BE2C (cell line): ENCODE measurements at regions not wholly inside any gene's neighbourhood (a gene's known extent, or its start where the extent isn't known, plus 50 kb on each side); places are given as distances from the start of the nearest gene placed in this dataset.

Source experiments
- DNase-seq: peaks from one replicate; pipeline ENCODE4 v3.0.0-alpha.2; 2020
- H3K27me3 ChIP-seq: fragments of 250-450 bp; sonication (Bioruptor Pico); 2 replicates; pipeline ENCODE4 v1.5.1; 2020; ENCODE audit warnings: mild to moderate bottlenecking
- H3K36me3 ChIP-seq: fragments of 250-450 bp; sonication (Bioruptor Pico); 2 replicates; pipeline ENCODE4 v1.5.1; 2020; ENCODE audit warnings: mild to moderate bottlenecking
- H3K4me1 ChIP-seq: fragments of 250-450 bp; sonication (Bioruptor Pico); 2 replicates; pipeline ENCODE4 v1.5.1; 2020
- H3K4me3 ChIP-seq: 2 replicates; pipeline ENCODE4 v1.5.1; 2011; ENCODE audit warnings: low read depth, low read length
- H3K9me3 ChIP-seq: fragments of 250-450 bp; sonication (Bioruptor Pico); 2 replicates; pipeline ENCODE4 v1.5.1; 2020
- CTCF ChIP-seq: IDR thresholded peaks from 2 replicates; pipeline ENCODE4 v1.5.1; 2012; ENCODE audit warnings: mild to moderate bottlenecking, low read depth, low read length

- no peak for TF ChIP-seq CTCF
- H3K36me3 ChIP-seq: no peaks in the 10 kb centered on the region
- no peak for DNase-seq
- H3K4me1 ChIP-seq: no peaks in the 10 kb centered on the region
- no peak overlapping the region for H3K4me3 ChIP-seq
- H3K9me3 ChIP-seq: no peaks in the 10 kb centered on the region
- no peaks in the 10 kb centered on the region for H3K27me3 ChIP-seq
Measured at GRCh38 chr5:2158767-2159166, 276.0 kb upstream of the IRX4 start.

GRCh38 chr5:2158109-2158508, 275.4 kb upstream of the IRX4 start:
- Histone ChIP-seq H3K4me3 (no peak overlapping the region), H3K36me3 (no peaks in the 10 kb centered on the region), H3K4me1 (no peaks in the 10 kb centered on the region), H3K9me3 (no peaks in the 10 kb centered on the region), H3K27me3 (no peaks in the 10 kb centered on the region)
- no peak for TF ChIP-seq CTCF
- DNase-seq: no peak

- H3K27me3 ChIP-seq: no peaks in the 10 kb centered on the region
- no peak for DNase-seq
- no peaks in the 10 kb centered on the region for H3K4me1 ChIP-seq
- no peaks in the 10 kb centered on the region for H3K36me3 ChIP-seq
- no peak for TF ChIP-seq CTCF
- H3K9me3 ChIP-seq: no peaks in the 10 kb centered on the region
- no peak overlapping the region for H3K4me3 ChIP-seq
Measured at GRCh38 chr5:2157372-2157771, 274.6 kb upstream of the IRX4 start.

GRCh38 chr5:2156358-2157059, 273.8 kb upstream of the IRX4 start:
- Histone ChIP-seq H3K36me3 (no peaks in the 10 kb centered on the region), H3K27me3 (no peaks in the 10 kb centered on the region), H3K9me3 (no peaks in the 10 kb centered on the region), H3K4me3 (no peak overlapping the region), H3K4me1 (no peaks in the 10 kb centered on the region)
- no peak for TF ChIP-seq CTCF
- no peak for DNase-seq

GRCh38 chr5:2155556-2155955, 272.8 kb upstream of the IRX4 start:
- no peaks in the 10 kb centered on the region for H3K36me3 ChIP-seq
- no peak overlapping the region for H3K4me3 ChIP-seq
- H3K9me3 ChIP-seq: no peaks in the 10 kb centered on the region
- H3K27me3 ChIP-seq: no peaks in the 10 kb centered on the region
- no peaks in the 10 kb centered on the region for H3K4me1 ChIP-seq
- no peak for DNase-seq
- TF ChIP-seq CTCF: no peak

- Histone ChIP-seq H3K27me3 (no peaks in the 10 kb centered on the region), H3K4me3 (no peak overlapping the region), H3K36me3 (no peaks in the 10 kb centered on the region), H3K9me3 (no peaks in the 10 kb centered on the region), H3K4me1 (no peaks in the 10 kb centered on the region)
- DNase-seq: no peak
- no peak for TF ChIP-seq CTCF
Measured at GRCh38 chr5:2153802-2154201, 271.1 kb upstream of the IRX4 start.
